ENCODE measurements at regions not wholly inside any gene's neighbourhood (a gene's known extent, or its start where the extent isn't known, plus 50 kb on each side); places are given as distances from the start of the nearest gene placed in this dataset.
A peak's percentile ranks its signal among the peaks of the same experiment; 100 is the strongest.

DNA sequence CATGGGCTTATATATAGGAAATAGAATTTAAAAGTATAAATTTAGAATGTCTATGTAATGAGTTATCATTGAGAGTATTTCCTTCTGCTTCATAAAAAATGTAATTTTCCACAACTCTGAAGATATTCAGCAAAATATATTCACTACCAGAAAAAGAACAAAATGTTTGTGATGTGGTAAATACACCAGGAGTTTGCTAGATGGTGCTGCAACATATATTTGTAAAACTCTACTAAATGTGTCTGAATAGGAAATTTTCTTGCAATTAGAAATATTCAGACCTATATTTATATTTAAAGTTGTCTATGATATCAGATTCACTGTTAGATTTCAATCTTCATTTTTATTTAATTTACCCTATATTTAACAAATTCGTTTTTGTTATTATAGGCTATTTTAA lies 201.1 kb downstream of the PPP1R3A start:
- Histone ChIP-seq H3K4me3 (no peak overlapping the region), H3K36me3 (no peaks in the 10 kb centered on the region), H3K27ac (no peak overlapping the region), H3K27me3 (no peaks in the 10 kb centered on the region), H3K4me1 (no peaks in the 10 kb centered on the region), H3K9me3 (no peaks in the 10 kb centered on the region)
- intact Hi-C loops (cut with DNase I), result no loop called here
- DNase-seq (ENCODE audit: extremely low spot score in 2 of 2), result no peak
- no peak for TF ChIP-seq POLR2AphosphoS5 (IDR thresholded peaks at IDR 0.05; ENCODE audit: insufficient read depth in 1 of 2, low read depth in 1 of 2)
- no peak for TF ChIP-seq POLR2A (IDR thresholded peaks at IDR 0.05)
- no peak for TF ChIP-seq CTCF (IDR thresholded peaks at IDR 0.05)

DNA sequence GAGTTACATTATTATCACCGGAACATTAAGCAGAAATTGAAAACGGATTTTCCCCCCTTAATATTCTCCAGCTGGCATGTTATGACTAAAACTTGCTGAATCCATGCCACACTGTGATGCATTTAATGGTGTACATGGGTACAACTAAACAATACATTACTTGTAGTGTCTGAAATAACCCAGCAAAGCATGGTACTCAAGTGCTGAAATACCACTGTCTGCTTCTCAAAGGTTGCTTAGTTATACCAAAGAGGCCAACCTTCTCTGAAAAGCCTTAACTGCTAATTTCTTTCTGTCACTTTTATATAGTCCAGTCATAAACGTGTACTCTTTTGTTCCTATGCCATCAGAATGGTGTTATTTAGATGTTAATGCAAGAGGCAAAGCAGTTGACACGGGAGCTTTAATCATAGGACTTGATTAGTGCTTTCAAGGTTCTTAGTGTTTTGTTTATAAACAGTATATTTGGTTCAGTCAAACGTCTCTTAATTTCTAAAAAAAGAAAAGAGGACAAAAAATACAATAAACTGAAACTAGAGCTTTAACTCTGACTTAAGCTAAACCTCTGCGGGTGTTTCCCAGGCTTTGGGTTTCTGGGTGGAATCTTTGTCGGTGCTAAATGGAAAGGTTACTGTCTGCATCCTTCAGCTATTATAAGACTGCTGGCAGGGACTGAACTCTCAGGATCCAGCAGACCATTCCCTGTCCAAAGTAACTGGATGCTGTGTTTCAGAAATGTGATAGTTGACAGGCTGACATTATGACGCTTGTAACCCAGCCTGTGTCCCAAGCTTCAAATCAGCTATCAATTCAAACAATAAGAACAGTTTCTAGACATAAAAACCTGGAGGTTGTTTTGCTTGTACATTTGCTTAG lies 202.6 kb downstream of the PPP1R3A start:
- DNase-seq (ENCODE audit: extremely low spot score in 2 of 2), result no peak
- TF ChIP-seq CTCF (IDR thresholded peaks at IDR 0.05) (no peak), POLR2AphosphoS5 (IDR thresholded peaks at IDR 0.05; ENCODE audit: insufficient read depth in 1 of 2, low read depth in 1 of 2) (no peak), POLR2A (IDR thresholded peaks at IDR 0.05) (no peak)
- Histone ChIP-seq H3K36me3 (no peaks in the 10 kb centered on the region), H3K4me1 (no peaks in the 10 kb centered on the region), H3K9me3 (no peaks in the 10 kb centered on the region), H3K27me3 (no peaks in the 10 kb centered on the region), H3K4me3 (no peak overlapping the region), H3K27ac (no peak overlapping the region)
- intact Hi-C loops (cut with DNase I), result no loop called here

DNA sequence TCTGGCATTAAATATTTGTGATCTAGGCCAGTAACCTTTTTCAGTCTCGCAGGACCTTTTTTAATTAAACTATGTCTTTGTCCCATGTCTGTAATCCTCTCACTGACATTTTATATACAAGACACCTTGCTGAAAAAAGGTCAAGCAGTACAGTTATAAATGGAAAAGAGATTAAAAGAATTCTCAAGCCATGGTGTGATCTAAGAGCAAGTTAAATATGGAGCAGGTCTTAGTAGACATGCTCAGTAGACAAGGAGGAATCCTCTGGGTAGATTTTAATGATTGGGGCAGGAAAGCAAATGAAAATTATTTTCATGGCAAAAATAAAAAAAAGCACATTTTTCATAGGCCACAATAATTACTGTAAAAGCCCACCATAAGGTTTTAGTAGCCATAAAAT lies 203.5 kb downstream of the PPP1R3A start:
- H3K27ac ChIP-seq, result no peak overlapping the region
- TF ChIP-seq POLR2A (IDR thresholded peaks at IDR 0.05) (no peak), CTCF (IDR thresholded peaks at IDR 0.05) (no peak), POLR2AphosphoS5 (IDR thresholded peaks at IDR 0.05; ENCODE audit: insufficient read depth in 1 of 2, low read depth in 1 of 2) (no peak)

GRCh38 chr7:113710310-113711096 lies 208.3 kb downstream of the PPP1R3A start:
- Histone ChIP-seq H3K27ac (no peak overlapping the region), H3K27me3 (no peaks in the 10 kb centered on the region), H3K4me3 (no peak overlapping the region), H3K36me3 (no peaks in the 10 kb centered on the region), H3K4me1 (no peaks in the 10 kb centered on the region), H3K9me3 (no peaks in the 10 kb centered on the region)
- no peak for DNase-seq (ENCODE audit: extremely low spot score in 2 of 2)
- peak; percentile 35 to 76 (median 69) for TF ChIP-seq CTCF (IDR thresholded peaks at IDR 0.05)
- no peak for TF ChIP-seq POLR2A (IDR thresholded peaks at IDR 0.05)
- intact Hi-C loops (cut with DNase I), result no loop called here

More for the DNA sequence above, 203.5 kb downstream of the PPP1R3A start:
- no peaks in the 10 kb centered on the region for H3K9me3 ChIP-seq
- H3K4me1 ChIP-seq, result no peaks in the 10 kb centered on the region
- H3K36me3 ChIP-seq, result no peaks in the 10 kb centered on the region
- intact Hi-C loops (cut with DNase I), result no loop called here
- no peak overlapping the region for H3K4me3 ChIP-seq
- H3K27me3 ChIP-seq, result no peaks in the 10 kb centered on the region
- DNase-seq (ENCODE audit: extremely low spot score in 2 of 2), result no peak

GRCh38 chr7:113705439-113705838 lies 213.4 kb downstream of the PPP1R3A start:
- Histone ChIP-seq H3K36me3 (no peaks in the 10 kb centered on the region), H3K27me3 (no peaks in the 10 kb centered on the region), H3K4me1 (no peaks in the 10 kb centered on the region), H3K4me3 (no peak overlapping the region), H3K9me3 (no peaks in the 10 kb centered on the region), H3K27ac (no peak overlapping the region)
- DNase-seq (ENCODE audit: extremely low spot score in 2 of 2), result no peak
- intact Hi-C loops (cut with DNase I), result no loop called here
- TF ChIP-seq POLR2AphosphoS5 (IDR thresholded peaks at IDR 0.05; ENCODE audit: insufficient read depth in 1 of 2, low read depth in 1 of 2), result no peak
- no peak for TF ChIP-seq CTCF (IDR thresholded peaks at IDR 0.05)
- no peak for TF ChIP-seq POLR2A (IDR thresholded peaks at IDR 0.05)
